ENCODE measurements at regions not wholly inside any gene's neighbourhood (a gene's known extent, or its start where the extent isn't known, plus 50 kb on each side); places are given as distances from the start of the nearest gene placed in this dataset.

DNA sequence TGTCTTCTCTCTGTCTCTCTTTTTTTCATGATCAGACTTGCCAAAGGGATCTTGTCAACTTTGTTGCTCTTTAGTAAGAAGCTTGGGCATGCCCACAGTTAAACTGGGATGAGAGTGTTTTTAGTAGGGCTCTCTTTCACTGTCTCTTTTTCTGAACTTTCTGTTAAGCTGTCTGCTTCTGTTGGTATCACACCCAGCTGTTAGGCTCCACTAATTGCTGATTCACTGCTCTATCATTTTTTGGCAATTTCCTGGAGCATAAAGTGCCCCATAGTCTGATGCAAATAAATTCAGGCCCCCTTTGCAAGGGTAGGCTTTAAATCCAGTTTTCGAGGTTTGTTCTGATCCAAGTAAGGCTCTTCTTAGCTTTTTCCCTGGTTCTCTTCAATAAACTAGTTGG, 360.4 kb upstream of the ADAMTS9 start:
- ChIA-PET CTCF (no interaction called here), RAD21 (ENCODE audit: low non-redundant PET in 1 of 2, low total read pairs in 2 of 2, uncharacterized antibody in 2 of 2, unreplicated experiment in 2 of 2) (no interaction called here), POLR2A (no interaction called here)
- no peak overlapping the region for H3K27ac ChIP-seq (ENCODE audit: low read depth, low read length)
- no peaks in the 10 kb centered on the region for H4K20me1 ChIP-seq (ENCODE audit: insufficient read depth)
- H3K4me3 ChIP-seq (replicated peaks in 1 of 2; ENCODE audit: low read depth in 1 of 2, low read length in 2 of 2), result no peak overlapping the region
- no peaks in the 10 kb centered on the region for H3K36me3 ChIP-seq (ENCODE audit: control insufficient read depth in 1 of 2, insufficient read depth in 2 of 2, low read length in 2 of 2)
- DNase-seq (ENCODE audit: low read depth, low spot score), result no peak
- intact Hi-C loops (cut with micrococcal nuclease), result no loop called here
- no peaks in the 10 kb centered on the region for H3K79me2 ChIP-seq (ENCODE audit: insufficient read depth, low read length)
- H3K9me3 ChIP-seq (ENCODE audit: control insufficient read depth in 1 of 2, insufficient read depth in 1 of 2, low read depth in 1 of 2, low read length in 2 of 2), result no peaks in the 10 kb centered on the region
- BruUV-seq (replicated peaks), result no TSS peak
- H2AFZ ChIP-seq (ENCODE audit: low read depth, low read length, poor library complexity, severe bottlenecking), result no peak overlapping the region
- no peak overlapping the region for H3K9ac ChIP-seq (ENCODE audit: low read length)
- H3K4me1 ChIP-seq (ENCODE audit: control insufficient read depth in 1 of 2, insufficient read depth in 2 of 2, low read length in 2 of 2), result no peaks in the 10 kb centered on the region
- H3K9me2 ChIP-seq (ENCODE audit: insufficient read depth), result no peaks in the 10 kb centered on the region
- no peaks in the 10 kb centered on the region for H3K27me3 ChIP-seq (ENCODE audit: insufficient read depth, low read length)
- ATAC-seq, result no peak
- no peak overlapping the region for H3K4me2 ChIP-seq (ENCODE audit: low read length)
- TF ChIP-seq, protein P1, sequence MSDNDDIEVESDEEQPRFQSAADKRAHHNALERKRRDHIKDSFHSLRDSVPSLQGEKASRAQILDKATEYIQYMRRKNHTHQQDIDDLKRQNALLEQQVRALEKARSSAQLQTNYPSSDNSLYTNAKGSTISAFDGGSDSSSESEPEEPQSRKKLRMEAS (IDR thresholded peaks at IDR 0.05), result no peak
- TF ChIP-seq EGR1 (IDR thresholded peaks at IDR 0.05; ENCODE audit: low read depth) (no peak), CBX3 (IDR thresholded peaks at IDR 0.05; ENCODE audit: low read depth) (no peak), POLR2A (IDR thresholded peaks at IDR 0.05; ENCODE audit: borderline replicate concordance, extremely low read depth, insufficient read depth, insufficient read length) (no peak), ZFX (IDR thresholded peaks at IDR 0.05) (no peak), ZNF274 (IDR thresholded peaks at IDR 0.05; ENCODE audit: low read depth, low read length) (no peak), FOSL1 (IDR thresholded peaks at IDR 0.05; ENCODE audit: low read depth) (no peak), SIN3A (IDR thresholded peaks at IDR 0.05; ENCODE audit: low read depth) (no peak)
- TF ChIP-seq, protein P2, sequence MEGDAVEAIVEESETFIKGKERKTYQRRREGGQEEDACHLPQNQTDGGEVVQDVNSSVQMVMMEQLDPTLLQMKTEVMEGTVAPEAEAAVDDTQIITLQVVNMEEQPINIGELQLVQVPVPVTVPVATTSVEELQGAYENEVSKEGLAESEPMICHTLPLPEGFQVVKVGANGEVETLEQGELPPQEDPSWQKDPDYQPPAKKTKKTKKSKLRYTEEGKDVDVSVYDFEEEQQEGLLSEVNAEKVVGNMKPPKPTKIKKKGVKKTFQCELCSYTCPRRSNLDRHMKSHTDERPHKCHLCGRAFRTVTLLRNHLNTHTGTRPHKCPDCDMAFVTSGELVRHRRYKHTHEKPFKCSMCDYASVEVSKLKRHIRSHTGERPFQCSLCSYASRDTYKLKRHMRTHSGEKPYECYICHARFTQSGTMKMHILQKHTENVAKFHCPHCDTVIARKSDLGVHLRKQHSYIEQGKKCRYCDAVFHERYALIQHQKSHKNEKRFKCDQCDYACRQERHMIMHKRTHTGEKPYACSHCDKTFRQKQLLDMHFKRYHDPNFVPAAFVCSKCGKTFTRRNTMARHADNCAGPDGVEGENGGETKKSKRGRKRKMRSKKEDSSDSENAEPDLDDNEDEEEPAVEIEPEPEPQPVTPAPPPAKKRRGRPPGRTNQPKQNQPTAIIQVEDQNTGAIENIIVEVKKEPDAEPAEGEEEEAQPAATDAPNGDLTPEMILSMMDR (IDR thresholded peaks at IDR 0.05 in 2 of 3, conservative IDR thresholded peaks at IDR 0.05 in 1 of 3; ENCODE audit: borderline replicate concordance in 1 of 3, insufficient read depth in 1 of 3, low read depth in 2 of 3, low read length in 2 of 3), result no peak
- TF ChIP-seq, protein P3, sequence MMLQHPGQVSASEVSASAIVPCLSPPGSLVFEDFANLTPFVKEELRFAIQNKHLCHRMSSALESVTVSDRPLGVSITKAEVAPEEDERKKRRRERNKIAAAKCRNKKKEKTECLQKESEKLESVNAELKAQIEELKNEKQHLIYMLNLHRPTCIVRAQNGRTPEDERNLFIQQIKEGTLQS (IDR thresholded peaks at IDR 0.05), result no peak

DNA sequence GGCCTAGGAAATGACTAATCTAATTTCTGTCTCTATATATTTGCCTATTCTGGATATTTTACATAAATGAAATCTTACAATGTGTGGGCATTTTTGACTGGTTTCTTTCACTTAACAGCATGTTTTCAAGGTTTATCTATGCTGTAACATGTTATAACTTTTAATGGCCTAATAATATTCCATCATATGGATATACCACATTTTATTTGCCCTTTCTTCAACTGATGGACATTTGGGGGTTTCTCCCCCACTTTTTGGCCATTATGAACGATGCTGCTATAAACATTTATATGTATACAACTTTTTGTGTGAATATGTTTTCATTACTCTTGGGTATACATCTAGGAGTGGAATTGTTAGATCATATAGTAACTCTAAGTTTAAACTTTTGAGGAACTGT, 357.3 kb upstream of the ADAMTS9 start:
- H3K79me2 ChIP-seq (ENCODE audit: insufficient read depth, low read length), result no peaks in the 10 kb centered on the region
- intact Hi-C loops (cut with micrococcal nuclease), result no loop called here
- no peaks in the 10 kb centered on the region for H3K27me3 ChIP-seq (ENCODE audit: insufficient read depth, low read length)
- H3K27ac ChIP-seq (ENCODE audit: low read depth, low read length), result no peak overlapping the region
- no peak overlapping the region for H3K4me2 ChIP-seq (ENCODE audit: low read length)
- H3K9ac ChIP-seq (ENCODE audit: low read length), result no peak overlapping the region
- H3K4me1 ChIP-seq (ENCODE audit: control insufficient read depth in 1 of 2, insufficient read depth in 2 of 2, low read length in 2 of 2), result 0 out of 4 replicates have a peak, but pooled peaks cover 0 to under 1% of the 10 kb centered on the region in 2 experiments
- ChIA-PET POLR2A (no interaction called here), RAD21 (ENCODE audit: low non-redundant PET in 1 of 2, low total read pairs in 2 of 2, uncharacterized antibody in 2 of 2, unreplicated experiment in 2 of 2) (no interaction called here), CTCF (no interaction called here)
- no peaks in the 10 kb centered on the region for H3K36me3 ChIP-seq (ENCODE audit: control insufficient read depth in 1 of 2, insufficient read depth in 2 of 2, low read length in 2 of 2)
- H3K4me3 ChIP-seq (replicated peaks in 1 of 2; ENCODE audit: low read depth in 1 of 2, low read length in 2 of 2), result no peak overlapping the region
- H4K20me1 ChIP-seq (ENCODE audit: insufficient read depth), result no peaks in the 10 kb centered on the region
- TF ChIP-seq, protein P3 (IDR thresholded peaks at IDR 0.05), result no peak
- TF ChIP-seq SIN3A (IDR thresholded peaks at IDR 0.05; ENCODE audit: low read depth) (no peak), SP1 (IDR thresholded peaks at IDR 0.05; ENCODE audit: low read depth) (no peak), POLR2A (IDR thresholded peaks at IDR 0.05; ENCODE audit: borderline replicate concordance, extremely low read depth, insufficient read depth, insufficient read length) (no peak)
- no peaks in the 10 kb centered on the region for H3K9me2 ChIP-seq (ENCODE audit: insufficient read depth)
- no peak overlapping the region for H2AFZ ChIP-seq (ENCODE audit: low read depth, low read length, poor library complexity, severe bottlenecking)
- no peak for DNase-seq (ENCODE audit: low read depth, low spot score)
- no peaks in the 10 kb centered on the region for H3K9me3 ChIP-seq (ENCODE audit: control insufficient read depth in 1 of 2, insufficient read depth in 1 of 2, low read depth in 1 of 2, low read length in 2 of 2)
- ATAC-seq, result no peak
- no TSS peak for BruUV-seq (replicated peaks)
